Heart left ventricle (tissue), 13 donors: ENCODE measurements at regions not wholly inside any gene's neighbourhood (a gene's known extent, or its start where the extent isn't known, plus 50 kb on each side); places are given as distances from the start of the nearest gene placed in this dataset.

Experiments
- POLR2A ChIP-seq, 2 donors: fragments of 450-650 bp; IDR thresholded peaks; one replicate each; pipeline ENCODE4 v1.6.1; 2017; ENCODE audit warnings: antibody characterized with exemption in 2 of 2, mild to moderate bottlenecking in 2 of 2, moderate library complexity in 2 of 2
- TF ChIP-seq, protein P1 (sequence below), 12 donors: fragments of 200-600 bp; sonication (generic) in 4 of 12; IDR thresholded peaks; one replicate each; pipeline versions ENCODE4 v1.5.0 to v1.8.0; 2018 to 2022; ENCODE audit warnings: antibody characterized with exemption in 12 of 12, mild to moderate bottlenecking in 5 of 12
- donor health status: ischemic (EF 13 %, LVEDD 7.1; RV severe dilation, severe dysfunction).
- donor health status: DM: no; HTN: yes; CAD: no.
- donor health status: DM: no; HTN: no; CAD: no.
- donor health status: ischemic (EF 25% LVEDD 6.9; RV normal size, moderate dysfunction).
- donor health status: ischemic (EF 25% LVEDD 5.7; RV mildly dilated, moderate dysfunction).
- donor health status: ischemic (EF 35%, LVEDD 5.7; RV mildly dilated, moderate dysfunction).
- donor health status: nonischemic (EF 11% LVEDD 7.7; RV severe dilation, severe dysfunction).
- donor health status: DM: yes; HTN: yes; CAD: no.
- donor health status: PGD.
- donor health status: ischemic (EF 29% LVEDD 5.4; RV normal size, mild dysfunction).
- donor health status: nonischemic (EF 23%, LVEDD 6.1; RV moderate dilation, normal function).

DNA sequence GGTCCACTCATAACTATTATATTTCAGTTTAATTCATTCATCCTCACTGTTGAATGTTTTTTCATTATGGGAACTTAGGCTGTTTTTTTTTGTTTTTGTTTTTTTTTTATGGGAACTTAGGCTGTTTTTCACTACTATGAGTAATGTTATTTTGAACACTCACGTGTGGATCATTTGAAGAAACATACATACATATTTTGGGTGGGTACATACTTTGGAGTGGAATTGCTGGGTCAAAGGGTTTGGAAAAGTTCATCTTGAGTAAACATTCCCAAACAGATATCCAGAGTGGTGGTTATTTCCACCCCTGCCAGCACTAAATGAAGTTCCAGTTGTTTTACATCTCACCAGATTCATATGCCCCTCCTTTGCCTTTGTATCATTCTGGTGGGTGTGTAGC, 584.4 kb downstream of the PSAT1 start:
- TF ChIP-seq, protein P1, sequence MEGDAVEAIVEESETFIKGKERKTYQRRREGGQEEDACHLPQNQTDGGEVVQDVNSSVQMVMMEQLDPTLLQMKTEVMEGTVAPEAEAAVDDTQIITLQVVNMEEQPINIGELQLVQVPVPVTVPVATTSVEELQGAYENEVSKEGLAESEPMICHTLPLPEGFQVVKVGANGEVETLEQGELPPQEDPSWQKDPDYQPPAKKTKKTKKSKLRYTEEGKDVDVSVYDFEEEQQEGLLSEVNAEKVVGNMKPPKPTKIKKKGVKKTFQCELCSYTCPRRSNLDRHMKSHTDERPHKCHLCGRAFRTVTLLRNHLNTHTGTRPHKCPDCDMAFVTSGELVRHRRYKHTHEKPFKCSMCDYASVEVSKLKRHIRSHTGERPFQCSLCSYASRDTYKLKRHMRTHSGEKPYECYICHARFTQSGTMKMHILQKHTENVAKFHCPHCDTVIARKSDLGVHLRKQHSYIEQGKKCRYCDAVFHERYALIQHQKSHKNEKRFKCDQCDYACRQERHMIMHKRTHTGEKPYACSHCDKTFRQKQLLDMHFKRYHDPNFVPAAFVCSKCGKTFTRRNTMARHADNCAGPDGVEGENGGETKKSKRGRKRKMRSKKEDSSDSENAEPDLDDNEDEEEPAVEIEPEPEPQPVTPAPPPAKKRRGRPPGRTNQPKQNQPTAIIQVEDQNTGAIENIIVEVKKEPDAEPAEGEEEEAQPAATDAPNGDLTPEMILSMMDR (IDR thresholded peaks at IDR 0.05), result no peak
- TF ChIP-seq POLR2A (IDR thresholded peaks at IDR 0.05), result no peak
